Nephron progenitor cell (in vitro differentiated cells): ENCODE measurements at regions not wholly inside any gene's neighbourhood (a gene's known extent, or its start where the extent isn't known, plus 50 kb on each side); places are given as distances from the start of the nearest gene placed in this dataset.

Source experiments
- DNase-seq: peaks from one replicate; pipeline ENCODE4 v3.0.0; 2021
- H3K27ac Mint-ChIP-seq: 2 replicates; pipeline ENCODE4 v1.8.0; 2021; ENCODE audit warnings: mild to moderate bottlenecking, moderate library complexity, mixed read lengths
- H3K27me3 Mint-ChIP-seq: 2 replicates; pipeline ENCODE4 v1.8.0; 2021; ENCODE audit warnings: mild to moderate bottlenecking, low read depth, mixed read lengths; ENCODE audit not compliant: poor library complexity
- H3K36me3 Mint-ChIP-seq: 2 replicates; pipeline ENCODE4 v1.8.0; 2021; ENCODE audit warnings: low read depth, mixed read lengths
- H3K4me1 Mint-ChIP-seq: 2 replicates; pipeline ENCODE4 v1.8.0; 2021; ENCODE audit warnings: mixed read lengths
- H3K4me3 Mint-ChIP-seq: 2 replicates; pipeline ENCODE4 v1.8.0; 2021; ENCODE audit warnings: mild to moderate bottlenecking, moderate library complexity, mixed read lengths
- H3K9me3 Mint-ChIP-seq: 2 replicates; pipeline ENCODE4 v1.8.0; 2021; ENCODE audit warnings: mild to moderate bottlenecking, moderate library complexity, mixed read lengths
- CTCF ChIP-seq: fragments of 200-600 bp; sonication (generic); IDR thresholded peaks from 2 replicates; pipeline ENCODE4 v1.5.0; 2021; ENCODE audit warnings: antibody characterized with exemption

- Mint-ChIP-seq H3K36me3 (no peaks in the 10 kb centered on the region), H3K4me3 (no peak overlapping the region), H3K4me1 (peaks cover 23% of the 10 kb centered on the region), H3K9me3 (no peaks in the 10 kb centered on the region), H3K27me3 (peaks cover 5% of the 10 kb centered on the region), H3K27ac (no peak overlapping the region)
- TF ChIP-seq CTCF: no peak
- no peak for DNase-seq
Observed at GRCh38 chr2:8477552-8478470, 204.0 kb upstream of the ID2 start.

GRCh38 chr2:8478471-8478793 is 203.4 kb upstream of the ID2 start:
- H3K36me3 Mint-ChIP-seq: no peaks in the 10 kb centered on the region
- no peak overlapping the region for H3K27ac Mint-ChIP-seq
- H3K27me3 Mint-ChIP-seq: peaks cover 4% of the 10 kb centered on the region
- no peak overlapping the region for H3K4me3 Mint-ChIP-seq
- no peak for TF ChIP-seq CTCF
- DNase-seq: no peak
- H3K4me1 Mint-ChIP-seq: peaks cover 23% of the 10 kb centered on the region
- peaks cover 5% of the 10 kb centered on the region for H3K9me3 Mint-ChIP-seq

- no peak for DNase-seq
- no peak overlapping the region for H3K27ac Mint-ChIP-seq
Observed at GRCh38 chr2:8479298-8479697, 202.6 kb upstream of the ID2 start.

GRCh38 chr2:8480915-8481314 is 200.9 kb upstream of the ID2 start:
- no peak overlapping the region for H3K4me3 Mint-ChIP-seq
- DNase-seq: no peak
- H3K4me1 Mint-ChIP-seq: peaks cover 18% of the 10 kb centered on the region
- TF ChIP-seq CTCF: no peak
- peaks cover 4% of the 10 kb centered on the region for H3K27me3 Mint-ChIP-seq
- H3K9me3 Mint-ChIP-seq: peaks cover 5% of the 10 kb centered on the region
- H3K36me3 Mint-ChIP-seq: no peaks in the 10 kb centered on the region
- H3K27ac Mint-ChIP-seq: no peak overlapping the region

More at GRCh38 chr2:8479298-8479697, 202.6 kb upstream of the ID2 start:
- H3K36me3 Mint-ChIP-seq: no peaks in the 10 kb centered on the region
- H3K27me3 Mint-ChIP-seq: peaks cover 4% of the 10 kb centered on the region
- no peak for TF ChIP-seq CTCF
- no peak overlapping the region for H3K4me3 Mint-ChIP-seq
- H3K9me3 Mint-ChIP-seq: peaks cover 5% of the 10 kb centered on the region
- peaks cover 23% of the 10 kb centered on the region for H3K4me1 Mint-ChIP-seq

GRCh38 chr2:8481463-8482009 is 200.3 kb upstream of the ID2 start:
- Mint-ChIP-seq H3K27me3 (peaks cover 4% of the 10 kb centered on the region), H3K36me3 (no peaks in the 10 kb centered on the region), H3K4me3 (no peak overlapping the region), H3K27ac (no peak overlapping the region), H3K9me3 (peaks cover 5% of the 10 kb centered on the region), H3K4me1 (peaks cover 18% of the 10 kb centered on the region)
- DNase-seq: no peak
- no peak for TF ChIP-seq CTCF

- DNase-seq: no peak
- Mint-ChIP-seq H3K9me3 (peaks cover 5% of the 10 kb centered on the region), H3K27me3 (no peaks in the 10 kb centered on the region), H3K27ac (no peak overlapping the region), H3K4me1 (peaks cover 21% of the 10 kb centered on the region), H3K4me3 (no peak overlapping the region), H3K36me3 (no peaks in the 10 kb centered on the region)
- no peak for TF ChIP-seq CTCF
Observed at GRCh38 chr2:8482432-8482831, 199.4 kb upstream of the ID2 start.
